Astrocyte (in vitro differentiated cells and primary cell): ENCODE measurements at regions not wholly inside any gene's neighbourhood (a gene's known extent, or its start where the extent isn't known, plus 50 kb on each side); places are given as distances from the start of the nearest gene placed in this dataset.

Experiments used
- EZH2 ChIP-seq: IDR thresholded peaks from 2 replicates; pipeline ENCODE4 v1.6.1; 2012; ENCODE audit warnings: mild to moderate bottlenecking, low read length, inconsistent platforms; ENCODE audit not compliant: insufficient read depth
- TF ChIP-seq, protein P1 (sequence below): IDR thresholded peaks from 2 replicates; pipeline ENCODE4 v1.5.1; 2011; ENCODE audit warnings: low read depth, mild to moderate bottlenecking, inconsistent platforms, low read length, moderate library complexity; ENCODE audit not compliant: insufficient read depth

GRCh38 chr6:100166956-100167355 lies 172.9 kb upstream of the MCHR2 start:
- TF ChIP-seq, protein P1, sequence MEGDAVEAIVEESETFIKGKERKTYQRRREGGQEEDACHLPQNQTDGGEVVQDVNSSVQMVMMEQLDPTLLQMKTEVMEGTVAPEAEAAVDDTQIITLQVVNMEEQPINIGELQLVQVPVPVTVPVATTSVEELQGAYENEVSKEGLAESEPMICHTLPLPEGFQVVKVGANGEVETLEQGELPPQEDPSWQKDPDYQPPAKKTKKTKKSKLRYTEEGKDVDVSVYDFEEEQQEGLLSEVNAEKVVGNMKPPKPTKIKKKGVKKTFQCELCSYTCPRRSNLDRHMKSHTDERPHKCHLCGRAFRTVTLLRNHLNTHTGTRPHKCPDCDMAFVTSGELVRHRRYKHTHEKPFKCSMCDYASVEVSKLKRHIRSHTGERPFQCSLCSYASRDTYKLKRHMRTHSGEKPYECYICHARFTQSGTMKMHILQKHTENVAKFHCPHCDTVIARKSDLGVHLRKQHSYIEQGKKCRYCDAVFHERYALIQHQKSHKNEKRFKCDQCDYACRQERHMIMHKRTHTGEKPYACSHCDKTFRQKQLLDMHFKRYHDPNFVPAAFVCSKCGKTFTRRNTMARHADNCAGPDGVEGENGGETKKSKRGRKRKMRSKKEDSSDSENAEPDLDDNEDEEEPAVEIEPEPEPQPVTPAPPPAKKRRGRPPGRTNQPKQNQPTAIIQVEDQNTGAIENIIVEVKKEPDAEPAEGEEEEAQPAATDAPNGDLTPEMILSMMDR = no peak
- TF ChIP-seq EZH2 = no peak
